ENCODE measurements at regions not wholly inside any gene's neighbourhood (a gene's known extent, or its start where the extent isn't known, plus 50 kb on each side); places are given as distances from the start of the nearest gene placed in this dataset.

- Histone ChIP-seq H3K4me1 (ENCODE audit: insufficient read depth, low read length) (no peaks in the 10 kb centered on the region), H3K9me3 (ENCODE audit: low read length) (no peaks in the 10 kb centered on the region), H3K4me2 (ENCODE audit: low read depth, low read length) (no peak overlapping the region), H3K36me3 (replicated peaks in 1 of 2; ENCODE audit: control insufficient read depth in 1 of 2, insufficient read depth in 2 of 2, low read length in 2 of 2) (no peaks in the 10 kb centered on the region), H4K20me1 (ENCODE audit: insufficient read depth, low read length) (no peaks in the 10 kb centered on the region), H2AFZ (ENCODE audit: low read length) (no peak overlapping the region), H3K9ac (ENCODE audit: insufficient read depth, low read depth, low read length) (no peak overlapping the region), H3K4me3 (replicated peaks in 1 of 3; ENCODE audit: insufficient read depth in 1 of 3, low read depth in 2 of 3, low read length in 3 of 3) (no peak overlapping the region), H3K27me3 (ENCODE audit: control insufficient read depth in 1 of 2, insufficient read depth in 2 of 2, low read length in 2 of 2) (no peaks in the 10 kb centered on the region), H3K27ac (ENCODE audit: extremely low read length, insufficient read depth, low read length) (no peak overlapping the region), H3K79me2 (ENCODE audit: insufficient read depth, low read length) (no peaks in the 10 kb centered on the region)
- no peak for ATAC-seq
- DNase-seq (ENCODE audit: low spot score): no peak
- ChIA-PET CTCF (ENCODE audit: low intra/inter-chr PET ratio, low total read pairs) (no interaction called here), POLR2A (no interaction called here)
- intact Hi-C loops (cut with micrococcal nuclease; ENCODE audit: unreplicated experiment): no loop called here
- FAIRE-seq: no peak
- in situ Hi-C loops (cut with HindIII; ENCODE audit: extremely low pct_ligation_motif_present, low pct_unique_long_range_greater_than_20kb): no loop called here
- 57% methylated on average over 7 of the region's 7 CpGs for WGBS (ENCODE audit: low lambda C conversion rate)
- no TSS peak for BruUV-seq (replicated peaks)
- TF ChIP-seq DNMT1 (CRISPR knock-in tag; IDR thresholded peaks at IDR 0.05) (no peak), ZBTB42 (CRISPR knock-in tag; IDR thresholded peaks at IDR 0.05) (no peak), ZNF75D (CRISPR knock-in tag; IDR thresholded peaks at IDR 0.05; ENCODE audit: borderline replicate concordance) (no peak), JUN (CRISPR knock-in tag; IDR thresholded peaks at IDR 0.05) (no peak), ISL2 (CRISPR knock-in tag; IDR thresholded peaks at IDR 0.05) (no peak), HOXA7 (CRISPR knock-in tag; IDR thresholded peaks at IDR 0.05) (no peak), ZNF772 (CRISPR knock-in tag; IDR thresholded peaks at IDR 0.05) (no peak), CEBPG (CRISPR knock-in tag; IDR thresholded peaks at IDR 0.05) (no peak), ZNF747 (CRISPR knock-in tag; IDR thresholded peaks at IDR 0.05; ENCODE audit: borderline replicate concordance) (no peak), HNF1A (IDR thresholded peaks at IDR 0.05; ENCODE audit: low read depth) (no peak), HNF1A (CRISPR knock-in tag; IDR thresholded peaks at IDR 0.05; ENCODE audit: borderline replicate concordance) (no peak), ZNF609 (CRISPR knock-in tag; IDR thresholded peaks at IDR 0.05; ENCODE audit: borderline replicate concordance) (no peak), ZSCAN5A (CRISPR knock-in tag; IDR thresholded peaks at IDR 0.05; ENCODE audit: borderline replicate concordance) (no peak), SIN3B (IDR thresholded peaks at IDR 0.05; ENCODE audit: low read length) (no peak), REXO4 (CRISPR knock-in tag; IDR thresholded peaks at IDR 0.05; ENCODE audit: borderline replicate concordance) (no peak), MIER3 (CRISPR knock-in tag; IDR thresholded peaks at IDR 0.05; ENCODE audit: borderline replicate concordance) (no peak)
Measured at GRCh38 chr3:5384557-5385236, 197.2 kb downstream of the EDEM1 start.
